ENCODE measurements at regions not wholly inside any gene's neighbourhood (a gene's known extent, or its start where the extent isn't known, plus 50 kb on each side); places are given as distances from the start of the nearest gene placed in this dataset.
A peak's percentile ranks its signal among the peaks of the same experiment; 100 is the strongest.

GRCh38 chr15:70182858-70183695 lies 85.4 kb upstream of the TLE3 start:
- no peak for DNase-seq (ENCODE audit: low spot score)

- no peak for DNase-seq (ENCODE audit: low spot score)
These were observed 84.0 kb upstream of the TLE3 start for GRCh38 chr15:70181626-70182255.

- DNase-seq (ENCODE audit: low spot score) = no peak
These were observed 82.6 kb upstream of the TLE3 start for GRCh38 chr15:70180186-70180875.

DNA sequence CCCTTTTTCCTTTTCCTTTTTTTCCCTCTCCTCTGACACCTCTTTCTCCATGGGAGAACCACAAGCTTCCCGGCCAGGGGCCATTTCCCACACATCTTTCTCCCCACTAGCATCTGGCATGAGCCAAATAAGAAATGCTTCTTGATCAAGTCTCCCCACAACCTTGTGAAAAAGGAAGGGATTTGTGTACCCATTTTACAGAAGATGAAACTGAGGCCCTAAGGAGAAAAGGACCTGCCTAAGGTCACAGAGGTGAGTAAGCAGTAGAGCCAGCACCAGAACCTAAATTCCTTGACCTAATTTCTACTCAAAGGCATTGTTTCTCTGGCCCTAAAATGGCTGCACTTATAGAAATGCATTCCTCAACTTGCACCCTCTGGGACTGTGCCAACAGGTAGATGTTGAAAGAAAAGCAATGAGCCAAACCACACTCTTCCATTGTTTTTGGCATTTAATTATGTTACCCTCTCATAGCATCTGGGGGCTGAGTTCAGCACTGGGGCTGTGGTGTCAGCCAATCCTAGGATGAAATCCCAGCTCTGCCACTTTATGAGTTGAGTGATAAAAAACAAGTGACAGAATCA lies 81.7 kb upstream of the TLE3 start:
- DNase-seq (ENCODE audit: low spot score) = no peak

- DNase-seq (ENCODE audit: low spot score) = no peak
These were observed 80.8 kb upstream of the TLE3 start for GRCh38 chr15:70178335-70179084.

DNA sequence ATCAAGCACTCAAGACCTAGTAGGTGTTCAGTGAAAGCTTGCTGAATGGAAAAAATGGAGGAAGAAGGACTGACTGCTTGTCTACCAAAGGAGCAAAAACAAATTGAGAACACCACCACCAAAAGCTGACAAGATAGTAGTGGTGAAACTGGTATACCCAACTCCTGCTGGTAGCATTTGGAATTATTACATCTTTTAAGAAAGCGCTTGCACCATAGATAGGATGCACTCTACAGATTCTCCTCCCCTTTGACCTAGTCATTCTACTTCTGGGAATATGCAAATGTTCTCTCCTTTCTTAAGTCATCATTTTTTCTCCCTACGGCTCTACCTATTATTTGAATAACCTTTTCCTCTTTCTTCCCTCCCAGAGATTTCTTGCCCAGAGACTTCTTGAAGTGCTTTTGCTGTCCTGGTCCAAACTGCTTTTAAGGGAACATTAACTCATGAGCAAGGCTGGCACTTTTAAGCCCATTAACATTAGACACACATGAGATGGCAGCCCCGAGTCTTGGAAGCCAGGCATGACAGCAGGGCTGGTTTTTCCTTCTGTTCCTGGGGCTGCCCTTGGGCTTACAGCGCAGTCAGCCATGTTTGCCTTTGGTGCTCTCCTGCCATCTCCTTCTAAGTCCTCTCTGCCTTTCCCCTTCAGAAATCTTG lies 75.0 kb upstream of the TLE3 start:
- no peak for DNase-seq (ENCODE audit: low spot score)

DNA sequence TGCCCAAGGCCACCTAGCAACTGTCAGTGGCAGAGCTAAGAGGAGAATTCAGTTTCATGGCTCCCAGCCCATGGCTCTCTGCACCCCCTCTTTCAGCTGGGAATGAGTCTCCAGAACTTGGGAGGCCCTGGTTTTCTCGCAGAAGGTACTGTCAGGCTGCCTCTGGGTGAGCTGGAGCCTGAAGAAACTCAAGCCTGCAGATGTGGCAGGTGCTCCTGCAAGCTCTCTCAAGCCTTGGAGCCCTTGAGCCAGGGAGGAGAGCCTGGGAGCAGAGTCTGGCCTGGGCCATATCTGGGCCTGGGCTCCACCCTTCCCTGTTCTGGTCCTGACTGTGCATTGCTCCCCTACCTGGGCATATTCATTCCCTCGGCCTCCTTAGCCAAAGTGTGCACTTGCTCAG lies 74.4 kb upstream of the TLE3 start:
- no peak for DNase-seq (ENCODE audit: low spot score)

- no peak for DNase-seq (ENCODE audit: low spot score)
These were observed 73.7 kb upstream of the TLE3 start for GRCh38 chr15:70171256-70171886.

GRCh38 chr15:70170096-70170699 lies 72.5 kb upstream of the TLE3 start:
- no peak for DNase-seq (ENCODE audit: low spot score)

- no peak for DNase-seq (ENCODE audit: low spot score)
These were observed 71.4 kb upstream of the TLE3 start for GRCh38 chr15:70169147-70169546.

GRCh38 chr15:70167155-70167554 lies 69.4 kb upstream of the TLE3 start:
- no peak for DNase-seq (ENCODE audit: low spot score)

GRCh38 chr15:70166506-70167087 lies 68.9 kb upstream of the TLE3 start:
- DNase-seq (ENCODE audit: low spot score) = no peak

- no peak for DNase-seq (ENCODE audit: low spot score)
These were observed 68.1 kb upstream of the TLE3 start for GRCh38 chr15:70165716-70166284.

GRCh38 chr15:70164910-70165715 lies 67.4 kb upstream of the TLE3 start:
- DNase-seq (ENCODE audit: low spot score) = no peak

DNA sequence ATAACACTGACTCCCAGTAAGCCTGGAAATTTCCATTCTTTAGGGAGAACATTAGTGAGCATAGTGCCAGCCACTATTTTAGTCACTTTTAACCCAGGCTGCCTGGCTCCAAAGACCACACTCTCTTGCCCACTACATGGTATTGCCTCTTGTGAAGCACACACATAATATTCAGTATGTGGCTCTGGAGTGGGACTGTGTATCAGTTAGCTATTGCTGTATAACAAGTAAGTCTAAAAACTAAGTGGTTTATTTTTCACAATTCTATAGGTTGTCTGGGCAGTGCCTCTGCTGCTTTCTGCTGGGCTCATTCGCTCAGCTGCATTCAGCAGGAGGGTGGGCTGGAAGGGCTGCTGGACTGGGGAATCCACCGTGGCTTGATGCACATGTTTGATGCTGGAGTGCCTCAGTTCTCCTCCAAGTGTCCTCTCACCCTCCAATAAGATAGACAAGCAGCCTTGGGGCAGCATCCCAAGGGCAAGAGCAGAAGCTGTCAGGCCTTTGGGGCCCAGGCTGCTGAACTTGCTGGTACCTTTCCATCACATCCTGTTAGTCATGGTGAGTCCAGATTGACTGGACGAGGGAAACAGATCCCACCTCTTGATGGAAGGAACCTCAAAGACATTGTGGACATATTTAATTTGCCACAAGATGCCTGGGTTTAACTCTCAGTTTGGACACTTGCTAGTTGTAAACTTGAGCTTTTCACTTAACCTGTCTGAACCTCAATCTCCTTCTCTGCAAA lies 66.6 kb upstream of the TLE3 start:
- no peak for DNase-seq (ENCODE audit: low spot score)

- no peak for DNase-seq (ENCODE audit: low spot score)
These were observed 63.3 kb upstream of the TLE3 start for GRCh38 chr15:70160803-70161565.

DNA sequence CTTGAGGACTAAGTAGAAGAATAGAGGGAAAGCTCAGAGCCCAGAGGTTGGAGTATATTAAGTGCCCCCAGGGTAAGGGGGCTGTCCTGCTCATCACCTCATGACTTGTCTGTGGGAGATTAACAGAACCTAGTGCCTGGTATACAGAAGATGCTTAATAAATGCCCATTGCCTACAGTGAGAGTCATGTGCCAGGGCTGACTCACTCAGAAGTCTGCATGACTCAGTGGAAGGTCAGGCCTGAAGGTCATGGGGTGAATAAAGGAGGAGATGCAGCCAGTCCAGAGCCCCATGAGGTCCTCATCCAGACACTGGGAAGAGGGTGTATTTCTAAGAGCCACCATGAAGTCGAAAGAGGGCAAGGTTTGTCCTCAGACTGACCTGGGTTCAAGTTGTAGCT lies 62.5 kb upstream of the TLE3 start:
- peak; percentile 57 for DNase-seq (ENCODE audit: low spot score)

- DNase-seq (ENCODE audit: low spot score) = no peak
These were observed 61.9 kb upstream of the TLE3 start for GRCh38 chr15:70159713-70160009.
